LNCaP clone FGC (cell line): ENCODE measurements at regions not wholly inside any gene's neighbourhood (a gene's known extent, or its start where the extent isn't known, plus 50 kb on each side); places are given as distances from the start of the nearest gene placed in this dataset.
A peak's percentile ranks its signal among the peaks of the same experiment; 100 is the strongest.

ENCODE experiments used
- DNase-seq: peaks from one replicate; pipeline ENCODE4 v3.0.0-alpha.2; 2011; ENCODE audit warnings: low read depth
- H3K4me3 ChIP-seq: 2 replicates; pipeline ENCODE4 v1.5.1; 2011; ENCODE audit warnings: mild to moderate bottlenecking, low read depth, low read length, control low read depth
- CTCF ChIP-seq: IDR thresholded peaks from 2 replicates; pipeline ENCODE4 v1.5.1; 2012; ENCODE audit warnings: mild to moderate bottlenecking; ENCODE audit not compliant: control insufficient read depth, insufficient read depth; ENCODE audit errors: extremely low read depth

GRCh38 chr5:44935262-44935661 lies 126.5 kb downstream of the MRPS30 start:
- peak; percentile 37 for TF ChIP-seq CTCF
- H3K4me3 ChIP-seq: no peak overlapping the region
- DNase-seq: no peak

GRCh38 chr5:44935871-44936270 lies 127.1 kb downstream of the MRPS30 start:
- DNase-seq: no peak
- TF ChIP-seq CTCF: no peak
- no peak overlapping the region for H3K4me3 ChIP-seq

- no peak for DNase-seq
- no peak overlapping the region for H3K4me3 ChIP-seq
- no peak for TF ChIP-seq CTCF
Measured at GRCh38 chr5:44942524-44943001, 133.8 kb downstream of the MRPS30 start.

GRCh38 chr5:44943647-44944046 lies 134.9 kb downstream of the MRPS30 start:
- no peak overlapping the region for H3K4me3 ChIP-seq
- no peak for DNase-seq

GRCh38 chr5:44945743-44946142 lies 137.0 kb downstream of the MRPS30 start:
- H3K4me3 ChIP-seq: no peak overlapping the region
- no peak for DNase-seq
- TF ChIP-seq CTCF: no peak

More at GRCh38 chr5:44943647-44944046, 134.9 kb downstream of the MRPS30 start:
- TF ChIP-seq CTCF: no peak

- H3K4me3 ChIP-seq: no peak overlapping the region
- no peak for TF ChIP-seq CTCF
- DNase-seq: no peak
Measured at GRCh38 chr5:44949687-44950086, 140.9 kb downstream of the MRPS30 start.

- TF ChIP-seq CTCF: no peak
- no peak for DNase-seq
- no peak overlapping the region for H3K4me3 ChIP-seq
Measured at GRCh38 chr5:44951371-44951770, 142.6 kb downstream of the MRPS30 start.
